Ammon's horn (tissue), 1 donor: ENCODE measurements at regions not wholly inside any gene's neighbourhood (a gene's known extent, or its start where the extent isn't known, plus 50 kb on each side); places are given as distances from the start of the nearest gene placed in this dataset.
"Not testable (repeated sequence)": the region's sequence is repeated elsewhere in the genome, so short reads cannot be mapped to it uniquely, and the experiment has no call there.

Experiments
- DNase-seq: peaks from one replicate; pipeline ENCODE4 v3.0.0-alpha.2; 2016; ENCODE audit warnings: low spot score

GRCh38 chrY:20891440-20892160, 135.7 kb downstream of the RPS4Y2 start:
- no peak for DNase-seq

GRCh38 chrY:20925350-20926091, 169.6 kb downstream of the RPS4Y2 start:
- DNase-seq, result not testable (repeated sequence)

DNA sequence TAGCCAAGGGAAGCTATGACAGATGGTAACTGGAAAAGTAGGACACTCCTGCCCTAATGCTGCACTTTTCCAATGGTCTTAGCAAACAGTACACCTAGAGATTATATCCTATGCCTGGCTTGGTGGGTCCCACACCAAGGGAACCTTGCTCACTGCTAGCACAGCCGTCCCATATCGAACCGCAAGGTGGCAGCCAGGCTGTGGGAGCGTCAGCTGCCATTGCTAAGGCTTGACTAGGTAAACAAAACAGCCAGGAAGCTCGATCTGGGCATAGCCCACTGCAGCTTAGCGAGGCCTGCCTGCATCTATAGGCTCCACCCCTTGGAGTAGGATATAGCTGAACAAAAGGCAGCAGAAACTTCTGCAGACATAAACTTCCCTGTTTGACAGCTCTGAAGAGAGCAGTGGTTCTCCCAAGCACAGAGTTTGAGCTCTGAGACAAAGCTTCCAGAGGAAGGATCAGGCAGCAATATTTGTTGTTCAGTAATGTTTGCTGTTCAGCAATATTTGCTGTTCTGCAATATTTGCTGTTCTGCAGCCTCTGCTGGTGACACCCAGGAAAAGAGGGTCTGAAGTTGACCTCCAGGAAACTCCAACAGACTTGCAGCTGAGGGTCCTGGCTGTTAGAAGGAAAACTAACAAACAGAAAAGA, 173.9 kb downstream of the RPS4Y2 start:
- DNase-seq, result no peak

DNA sequence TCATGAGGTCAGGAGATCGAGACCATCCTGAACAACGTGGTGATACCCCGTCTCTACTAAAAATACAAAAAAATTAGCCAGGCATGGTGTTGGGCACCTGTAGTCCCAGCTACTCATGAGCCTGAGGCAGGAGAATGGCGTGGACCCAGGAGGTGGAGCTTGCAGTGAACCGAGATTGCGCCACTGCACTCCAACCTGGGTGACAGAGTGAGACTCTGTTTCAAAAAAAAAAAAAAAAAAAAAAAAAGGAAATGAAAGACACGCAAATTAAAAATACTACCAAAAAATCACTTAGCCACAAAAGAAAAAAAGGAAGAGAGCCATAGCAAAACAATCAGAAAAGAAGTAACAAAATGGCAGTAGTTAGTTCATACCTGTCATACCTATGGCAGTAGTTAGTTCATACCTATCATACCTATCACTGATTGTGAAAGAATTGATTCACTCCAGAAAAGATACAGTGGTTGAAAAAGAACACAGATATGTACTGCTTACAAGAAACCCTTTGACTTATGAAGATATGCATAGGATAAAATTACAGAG, 180.9 kb downstream of the RPS4Y2 start:
- DNase-seq, result not testable (repeated sequence)

GRCh38 chrY:20961512-20961911, 205.6 kb downstream of the RPS4Y2 start:
- no peak for DNase-seq

DNA sequence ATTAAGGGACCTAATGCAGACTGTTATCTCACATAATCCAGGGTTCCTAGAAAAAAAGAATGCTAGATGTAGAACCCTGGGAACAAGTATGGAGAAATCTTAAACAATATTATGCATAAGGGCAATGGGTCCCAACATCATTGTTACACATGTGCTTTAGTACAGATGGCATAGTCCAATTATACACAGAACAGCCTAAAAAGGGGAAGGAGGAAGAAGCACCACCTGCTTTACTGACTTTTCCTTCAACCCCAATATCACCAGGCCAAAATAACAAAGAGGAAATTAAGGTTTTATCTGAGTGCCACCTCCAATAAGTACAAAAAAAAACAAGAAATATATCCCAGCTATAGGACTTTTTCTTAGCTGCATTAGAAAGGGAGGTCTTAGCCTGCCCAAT, 211.9 kb downstream of the RPS4Y2 start:
- DNase-seq, result no peak

GRCh38 chrY:20968237-20968636, 212.3 kb downstream of the RPS4Y2 start:
- no peak for DNase-seq

DNA sequence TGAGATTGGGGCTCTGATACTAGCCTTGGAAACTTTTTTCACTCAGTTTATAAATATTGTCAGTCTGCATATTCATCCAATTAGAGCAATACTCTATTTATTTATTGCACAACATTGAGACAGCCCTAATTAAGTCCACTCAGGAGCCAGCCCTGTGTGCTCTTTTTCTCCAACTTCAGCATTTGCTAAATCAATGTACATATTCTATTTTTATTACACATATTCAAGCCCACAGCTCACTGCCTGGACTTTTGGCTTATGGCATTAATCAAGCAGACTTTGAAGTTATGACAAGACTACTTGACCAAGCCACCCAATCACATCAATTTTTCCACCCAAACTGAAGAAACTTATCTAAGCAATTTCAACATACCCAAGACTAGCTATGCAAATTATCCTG, 215.5 kb downstream of the RPS4Y2 start:
- DNase-seq, result no peak

DNA sequence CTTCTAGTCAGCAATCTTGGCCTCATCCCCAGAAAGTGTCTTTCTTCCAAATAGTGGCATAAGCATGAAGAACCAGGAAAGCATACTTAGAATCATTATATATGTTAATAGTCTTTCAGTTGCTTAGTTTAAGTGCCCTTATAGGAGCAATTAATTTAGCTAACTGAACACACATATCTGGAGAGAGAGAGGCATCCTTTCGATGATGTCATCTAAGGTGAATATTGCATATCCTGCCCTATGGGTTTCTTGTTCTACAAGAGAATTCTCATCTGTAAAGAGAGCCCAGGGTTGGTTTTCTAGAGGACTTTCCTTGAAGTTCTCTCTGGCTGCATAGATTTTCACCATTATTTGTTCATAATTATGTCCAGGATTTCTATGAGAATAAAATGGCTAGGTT, 230.1 kb downstream of the RPS4Y2 start:
- no peak for DNase-seq

DNA sequence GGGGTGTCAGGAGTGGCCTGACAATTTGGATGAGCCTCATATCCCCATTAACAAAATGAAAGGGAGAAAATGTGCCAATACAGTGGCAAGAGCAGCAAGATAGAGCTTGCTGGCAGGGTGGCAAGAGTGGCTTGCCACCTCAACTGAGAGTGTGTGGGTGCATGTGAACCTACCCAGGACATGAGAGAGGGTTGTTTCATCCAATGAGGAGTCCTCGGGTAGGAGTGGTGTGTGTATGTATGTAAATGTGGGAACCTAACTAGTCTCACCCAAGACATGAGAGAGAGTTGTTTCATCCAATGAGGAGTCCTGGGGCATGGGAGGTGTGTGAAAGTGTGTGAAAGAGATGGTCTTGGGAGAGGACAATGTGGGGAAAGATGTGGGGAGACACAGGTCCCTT, 234.2 kb downstream of the RPS4Y2 start:
- DNase-seq, result no peak

GRCh38 chrY:20990869-20991548, 235.1 kb downstream of the RPS4Y2 start:
- DNase-seq, result no peak

DNA sequence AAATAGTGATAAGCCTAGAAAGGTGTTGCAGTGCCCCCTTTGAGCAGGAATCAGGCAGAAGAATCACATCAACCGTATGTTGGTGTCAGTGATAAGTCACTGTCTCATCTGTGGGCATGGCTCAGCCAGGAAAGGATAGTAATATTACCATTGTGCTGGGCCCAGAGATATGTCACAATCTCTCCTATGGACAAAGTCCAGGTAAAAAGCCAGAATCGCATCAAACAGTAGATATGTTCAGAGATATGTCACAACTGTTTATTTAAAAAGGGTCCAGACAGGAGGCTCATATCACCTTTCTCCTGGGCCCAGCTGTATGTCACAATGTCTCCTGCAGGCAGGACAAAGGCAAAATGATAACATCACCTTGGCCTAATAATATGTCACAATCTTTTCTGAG, 241.4 kb downstream of the RPS4Y2 start:
- no peak for DNase-seq

GRCh38 chrY:20998016-20998415, 242.1 kb downstream of the RPS4Y2 start:
- no peak for DNase-seq

DNA sequence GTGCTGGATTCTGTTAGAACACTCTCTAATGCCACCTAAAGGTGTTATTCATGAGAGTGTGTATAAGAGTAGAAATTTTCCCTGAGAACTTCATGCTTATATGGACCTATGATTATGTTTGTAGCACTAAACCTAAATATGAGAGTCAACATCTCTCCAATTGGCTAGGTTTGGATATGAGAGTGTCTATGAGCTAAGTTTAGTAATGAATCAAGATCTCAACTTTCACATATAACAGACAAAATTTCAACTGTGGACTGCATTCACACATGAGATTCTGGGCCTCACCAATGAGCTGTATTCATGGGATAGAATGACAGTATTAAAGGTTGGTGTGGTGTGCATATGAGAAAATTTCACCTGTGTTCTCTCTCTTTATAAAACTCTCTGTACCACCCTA, 242.6 kb downstream of the RPS4Y2 start:
- DNase-seq, result no peak

DNA sequence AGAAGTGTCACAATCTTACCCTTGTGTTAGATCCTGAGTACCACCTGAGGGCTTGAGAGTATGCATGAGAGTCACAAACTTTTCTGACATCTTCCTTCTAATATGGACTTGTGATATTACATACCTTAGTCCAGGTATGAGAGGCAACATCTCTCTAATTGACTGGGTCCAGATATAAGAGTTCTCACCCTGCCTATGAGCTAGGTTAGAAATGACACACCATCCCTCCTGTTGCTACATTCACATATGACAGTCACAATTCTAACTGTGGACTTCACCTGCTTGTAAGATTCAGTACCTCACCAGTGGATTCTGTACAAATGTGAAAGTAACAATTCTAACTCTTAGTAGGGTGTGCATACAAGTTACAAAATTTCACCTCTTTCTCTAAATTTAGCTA, 245.2 kb downstream of the RPS4Y2 start:
- DNase-seq, result no peak

DNA sequence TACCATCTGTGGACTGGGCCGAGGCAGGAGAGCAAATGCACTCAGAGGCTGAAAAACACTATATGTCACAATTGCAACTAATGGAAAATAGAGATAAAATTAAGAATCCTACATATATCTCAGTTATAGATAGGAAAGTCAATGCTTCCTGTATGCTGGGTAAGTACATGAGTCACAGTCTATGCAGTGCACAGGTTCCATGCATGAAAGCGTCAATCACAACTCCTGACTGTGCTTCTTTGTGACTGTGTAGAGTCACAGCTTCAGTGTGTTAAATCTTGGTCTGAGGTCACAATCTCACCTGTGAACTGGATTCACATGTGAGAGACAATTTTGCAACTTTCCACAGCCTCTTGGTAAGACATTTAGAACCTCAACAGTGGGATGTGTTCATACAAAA, 247.2 kb downstream of the RPS4Y2 start:
- no peak for DNase-seq

- no peak for DNase-seq
Measured at GRCh38 chrY:21005531-21005930, 249.6 kb downstream of the RPS4Y2 start.

- no peak for DNase-seq
Measured at GRCh38 chrY:21021811-21022210, 265.9 kb downstream of the RPS4Y2 start.

DNA sequence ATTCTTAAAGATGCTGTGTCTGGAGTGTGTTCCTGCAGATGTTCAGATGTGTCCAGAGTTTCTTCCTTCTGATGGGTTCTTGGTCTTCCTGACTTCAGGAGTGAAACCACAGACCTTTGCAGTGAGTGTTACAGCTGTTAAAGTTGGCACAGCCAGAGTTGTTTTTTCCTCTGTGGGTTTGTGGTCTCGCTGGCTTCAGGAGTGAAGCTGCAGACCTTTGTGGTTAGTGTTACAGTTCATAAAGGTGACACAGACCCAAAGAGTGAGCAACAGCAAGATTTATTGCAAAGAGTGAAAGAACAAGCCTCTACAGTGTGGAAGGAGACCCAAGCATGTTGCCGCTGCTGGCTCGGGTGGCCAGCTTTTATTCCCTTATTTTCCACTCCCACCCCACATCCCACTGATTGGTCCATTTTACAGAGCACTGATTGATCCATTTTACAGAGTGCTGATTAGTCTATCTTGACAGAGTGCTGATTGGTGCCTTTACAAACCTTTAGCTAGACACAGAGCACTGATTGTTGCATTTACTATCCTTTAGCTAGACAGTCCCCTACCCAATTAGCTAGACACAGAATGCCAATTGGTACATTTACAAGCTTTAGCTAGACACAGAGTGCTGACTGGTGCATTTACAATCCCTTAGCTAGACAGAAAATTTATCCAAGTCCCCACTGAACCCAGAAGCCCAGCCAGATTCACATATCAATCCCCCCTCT, 266.6 kb downstream of the RPS4Y2 start:
- DNase-seq, result no peak

DNA sequence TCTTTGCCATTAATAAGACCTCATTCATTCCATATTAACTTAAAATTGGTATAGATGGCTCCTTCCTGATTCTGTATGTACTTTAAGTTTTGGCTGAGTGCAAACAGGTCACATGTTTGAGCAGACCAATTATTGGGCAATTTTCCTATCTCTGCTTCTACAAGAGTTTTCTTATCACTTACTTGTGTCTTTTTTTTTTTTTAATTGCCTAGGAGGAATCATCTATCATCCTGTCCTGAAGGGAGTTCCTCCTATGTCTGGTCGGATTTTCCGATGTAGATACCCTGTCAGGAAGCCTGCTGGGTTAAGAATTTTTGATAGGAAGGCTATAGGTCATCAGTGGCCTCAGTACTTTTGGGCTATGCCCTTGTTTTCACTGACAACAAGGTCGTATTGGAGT, 268.0 kb downstream of the RPS4Y2 start:
- no peak for DNase-seq

DNA sequence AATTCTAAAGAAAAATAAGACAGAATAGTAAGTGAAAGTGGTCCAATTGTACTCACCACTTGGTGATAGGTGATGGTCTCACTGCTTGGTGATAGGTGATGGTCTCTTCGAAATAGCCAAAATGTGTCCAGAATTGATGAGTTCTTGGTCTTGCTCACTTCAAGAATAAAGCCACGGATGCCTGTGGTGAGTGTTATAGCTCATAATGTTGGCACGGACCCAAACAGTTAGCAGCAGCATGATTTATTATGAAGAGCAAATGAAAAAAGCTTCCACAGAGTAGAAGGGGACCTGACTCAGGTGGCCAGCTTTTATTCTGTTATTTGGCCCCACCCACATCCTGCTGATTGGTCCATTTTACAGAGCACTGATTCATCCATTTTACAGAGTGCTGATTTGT, 272.6 kb downstream of the RPS4Y2 start:
- DNase-seq, result no peak

DNA sequence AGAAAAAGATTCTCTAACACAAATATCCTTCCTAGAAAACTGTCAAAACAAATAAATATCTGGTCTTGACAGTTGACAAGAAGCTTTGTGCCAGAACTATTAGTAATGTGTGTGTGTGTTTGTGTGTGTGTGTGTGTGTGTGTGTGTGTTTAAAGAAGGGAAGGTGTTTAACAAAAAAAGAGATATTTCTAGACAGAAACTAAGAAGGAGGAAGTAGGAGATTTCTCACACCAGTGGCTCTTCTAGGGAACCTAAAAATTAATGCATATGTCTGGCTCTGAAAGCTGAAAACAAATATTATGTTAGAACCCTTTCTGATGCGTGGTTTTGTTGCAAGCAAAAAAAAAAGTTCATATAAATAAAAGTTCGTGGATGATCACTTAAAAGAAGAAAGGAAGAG, 277.5 kb downstream of the RPS4Y2 start:
- DNase-seq, result no peak
